ENCODE measurements at regions not wholly inside any gene's neighbourhood (a gene's known extent, or its start where the extent isn't known, plus 50 kb on each side); places are given as distances from the start of the nearest gene placed in this dataset.

DNA sequence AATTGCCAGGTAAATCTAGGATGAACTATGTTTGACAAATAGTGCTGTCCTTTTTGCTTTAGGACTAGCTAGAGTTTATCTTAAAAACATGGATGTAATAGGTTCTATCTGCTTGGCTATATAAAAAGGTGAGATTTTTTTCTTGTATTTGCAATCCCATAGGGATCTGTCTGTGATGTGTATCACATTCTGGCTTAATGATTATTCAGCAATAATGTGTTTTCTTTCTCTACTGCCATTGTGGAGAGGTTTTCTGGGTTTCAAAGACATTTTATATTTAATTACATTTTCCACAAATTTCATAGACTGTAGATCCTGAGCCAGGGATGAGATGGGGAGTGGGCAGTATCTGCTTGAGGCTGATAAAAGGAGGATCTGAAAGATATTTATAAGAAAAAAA lies 277.8 kb upstream of the SLITRK5 start:
- no peaks in the 10 kb centered on the region for H3K36me3 ChIP-seq
- no peak for DNase-seq (ENCODE audit: low read depth in 1 of 2, low spot score in 1 of 2)
- no peaks in the 10 kb centered on the region for H3K9me3 ChIP-seq (ENCODE audit: low read depth)
- H3K27ac ChIP-seq: no peak overlapping the region
- no peaks in the 10 kb centered on the region for H3K4me1 ChIP-seq (ENCODE audit: low read depth)
- TF ChIP-seq, protein P1, sequence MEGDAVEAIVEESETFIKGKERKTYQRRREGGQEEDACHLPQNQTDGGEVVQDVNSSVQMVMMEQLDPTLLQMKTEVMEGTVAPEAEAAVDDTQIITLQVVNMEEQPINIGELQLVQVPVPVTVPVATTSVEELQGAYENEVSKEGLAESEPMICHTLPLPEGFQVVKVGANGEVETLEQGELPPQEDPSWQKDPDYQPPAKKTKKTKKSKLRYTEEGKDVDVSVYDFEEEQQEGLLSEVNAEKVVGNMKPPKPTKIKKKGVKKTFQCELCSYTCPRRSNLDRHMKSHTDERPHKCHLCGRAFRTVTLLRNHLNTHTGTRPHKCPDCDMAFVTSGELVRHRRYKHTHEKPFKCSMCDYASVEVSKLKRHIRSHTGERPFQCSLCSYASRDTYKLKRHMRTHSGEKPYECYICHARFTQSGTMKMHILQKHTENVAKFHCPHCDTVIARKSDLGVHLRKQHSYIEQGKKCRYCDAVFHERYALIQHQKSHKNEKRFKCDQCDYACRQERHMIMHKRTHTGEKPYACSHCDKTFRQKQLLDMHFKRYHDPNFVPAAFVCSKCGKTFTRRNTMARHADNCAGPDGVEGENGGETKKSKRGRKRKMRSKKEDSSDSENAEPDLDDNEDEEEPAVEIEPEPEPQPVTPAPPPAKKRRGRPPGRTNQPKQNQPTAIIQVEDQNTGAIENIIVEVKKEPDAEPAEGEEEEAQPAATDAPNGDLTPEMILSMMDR (IDR thresholded peaks at IDR 0.05; ENCODE audit: low read depth, low read length): no peak
- H3K4me3 ChIP-seq: no peak overlapping the region
- H3K27me3 ChIP-seq: no peaks in the 10 kb centered on the region

DNA sequence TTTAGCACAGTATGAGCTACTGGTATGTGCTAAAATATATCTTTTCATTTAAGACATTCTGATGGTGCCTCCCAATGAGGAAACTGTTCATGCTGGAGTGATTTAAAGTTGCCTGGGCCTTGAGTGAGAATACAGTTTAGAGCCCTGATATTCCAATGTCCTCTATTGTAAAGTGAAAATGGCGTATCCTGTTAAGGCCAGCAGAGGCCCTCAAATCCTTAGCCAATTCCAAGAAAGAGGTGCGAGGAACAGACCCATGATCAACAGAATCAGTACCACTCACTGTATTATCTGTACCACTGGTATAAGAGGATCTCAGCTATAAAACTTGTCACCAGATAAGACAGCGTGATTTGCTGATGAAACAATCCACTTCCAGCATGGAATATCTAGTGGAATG lies 273.1 kb upstream of the SLITRK5 start:
- Histone ChIP-seq H3K9me3 (ENCODE audit: low read depth) (no peaks in the 10 kb centered on the region), H3K27ac (no peak overlapping the region), H3K4me1 (ENCODE audit: low read depth) (no peaks in the 10 kb centered on the region), H3K27me3 (no peaks in the 10 kb centered on the region), H3K36me3 (no peaks in the 10 kb centered on the region), H3K4me3 (no peak overlapping the region)
- no peak for DNase-seq (ENCODE audit: low read depth in 1 of 2, low spot score in 1 of 2)
- TF ChIP-seq, protein P1 (IDR thresholded peaks at IDR 0.05; ENCODE audit: low read depth, low read length): no peak

DNA sequence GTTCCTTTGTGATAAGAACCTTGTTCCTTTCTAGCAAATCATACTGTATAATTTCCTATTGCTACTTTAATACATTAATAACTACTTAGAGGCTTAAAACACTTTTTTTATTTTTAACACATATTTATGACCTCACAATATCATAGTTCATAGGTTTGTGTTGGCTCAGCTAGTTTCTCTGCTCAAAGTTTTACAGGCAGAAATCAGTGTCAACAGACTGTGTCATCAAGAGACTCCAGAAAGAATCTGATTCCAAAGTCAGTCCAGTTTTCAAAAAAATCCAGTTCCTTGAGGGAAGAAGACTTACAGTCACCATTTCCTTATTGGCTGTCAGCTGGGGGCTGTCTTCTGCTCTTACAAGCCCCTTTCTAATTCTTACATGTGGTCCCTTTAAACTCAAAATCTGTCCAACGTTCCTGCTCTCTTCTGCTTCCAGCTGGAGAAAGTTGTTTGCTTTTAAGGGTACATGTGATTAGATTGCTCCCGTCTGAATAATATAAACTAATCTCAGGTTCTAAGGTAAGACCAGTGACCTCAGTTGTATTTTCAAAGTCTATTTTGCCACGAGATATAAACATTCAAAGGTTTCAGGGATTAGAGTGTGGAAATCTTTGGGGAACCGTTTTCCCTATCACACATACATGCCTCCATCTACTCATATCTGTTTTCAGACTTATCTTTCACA lies 267.3 kb upstream of the SLITRK5 start:
- H3K27me3 ChIP-seq: no peaks in the 10 kb centered on the region
- no peak for DNase-seq (ENCODE audit: low read depth in 1 of 2, low spot score in 1 of 2)
- H3K36me3 ChIP-seq: no peaks in the 10 kb centered on the region

DNA sequence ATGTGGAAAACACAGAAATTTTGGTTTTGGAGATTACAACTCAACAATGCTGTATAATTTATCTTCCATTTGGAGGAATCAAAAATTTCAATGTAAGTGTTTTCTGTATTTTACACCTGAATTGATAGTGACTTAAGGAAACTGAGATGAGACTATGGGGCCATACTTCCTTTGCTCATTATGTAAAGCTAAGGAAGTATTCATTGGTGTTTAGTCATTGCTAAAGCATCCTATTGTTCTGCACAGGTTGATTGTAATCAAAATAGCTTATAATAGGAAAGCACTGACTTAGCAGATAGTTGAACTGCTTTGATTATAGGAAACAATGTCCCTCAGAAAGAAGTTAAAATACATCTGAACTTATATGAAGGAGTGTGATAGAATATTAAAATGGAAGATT lies 244.4 kb upstream of the SLITRK5 start:
- H3K27ac ChIP-seq: no peak overlapping the region
- no peaks in the 10 kb centered on the region for H3K27me3 ChIP-seq
- DNase-seq (ENCODE audit: low read depth in 1 of 2, low spot score in 1 of 2): no peak
- no peak overlapping the region for H3K4me3 ChIP-seq
- TF ChIP-seq, protein P1 (IDR thresholded peaks at IDR 0.05; ENCODE audit: low read depth, low read length): no peak
- no peaks in the 10 kb centered on the region for H3K9me3 ChIP-seq (ENCODE audit: low read depth)
- no peaks in the 10 kb centered on the region for H3K4me1 ChIP-seq (ENCODE audit: low read depth)
- no peaks in the 10 kb centered on the region for H3K36me3 ChIP-seq

More for the DNA sequence above, 267.3 kb upstream of the SLITRK5 start:
- no peak overlapping the region for H3K27ac ChIP-seq
- H3K4me1 ChIP-seq (ENCODE audit: low read depth): no peaks in the 10 kb centered on the region
- H3K9me3 ChIP-seq (ENCODE audit: low read depth): no peaks in the 10 kb centered on the region
- no peak overlapping the region for H3K4me3 ChIP-seq
- TF ChIP-seq, protein P1 (IDR thresholded peaks at IDR 0.05; ENCODE audit: low read depth, low read length): no peak

DNA sequence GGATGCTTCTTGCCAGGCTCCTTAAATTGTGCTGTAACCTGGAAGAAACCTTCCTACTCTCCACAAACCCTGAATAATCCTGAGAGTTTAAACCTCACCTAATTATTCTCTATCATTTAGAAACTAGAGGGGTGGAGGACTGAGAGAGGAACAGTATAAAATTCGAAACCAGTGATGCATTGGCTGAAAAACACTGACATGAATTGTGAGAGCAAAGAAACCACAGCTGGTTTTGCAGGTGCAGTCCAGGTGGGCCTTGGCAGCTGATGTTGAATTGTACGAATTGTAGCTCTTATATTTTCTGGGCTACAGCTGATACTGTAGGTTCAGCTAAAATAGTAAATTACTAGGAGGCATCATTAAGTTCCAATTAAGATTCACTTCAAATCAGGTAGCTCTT lies 227.0 kb upstream of the SLITRK5 start:
- H3K4me1 ChIP-seq (ENCODE audit: low read depth): no peaks in the 10 kb centered on the region
- DNase-seq (ENCODE audit: low read depth in 1 of 2, low spot score in 1 of 2): no peak
- no peaks in the 10 kb centered on the region for H3K27me3 ChIP-seq
- no peak overlapping the region for H3K4me3 ChIP-seq
- H3K9me3 ChIP-seq (ENCODE audit: low read depth): no peaks in the 10 kb centered on the region
- TF ChIP-seq, protein P1 (IDR thresholded peaks at IDR 0.05; ENCODE audit: low read depth, low read length): no peak
- H3K27ac ChIP-seq: no peak overlapping the region
- no peaks in the 10 kb centered on the region for H3K36me3 ChIP-seq

Data from cardiac muscle cell (in vitro differentiated cells and primary cell).